ENCODE measurements at regions not wholly inside any gene's neighbourhood (a gene's known extent, or its start where the extent isn't known, plus 50 kb on each side); places are given as distances from the start of the nearest gene placed in this dataset.

DNA sequence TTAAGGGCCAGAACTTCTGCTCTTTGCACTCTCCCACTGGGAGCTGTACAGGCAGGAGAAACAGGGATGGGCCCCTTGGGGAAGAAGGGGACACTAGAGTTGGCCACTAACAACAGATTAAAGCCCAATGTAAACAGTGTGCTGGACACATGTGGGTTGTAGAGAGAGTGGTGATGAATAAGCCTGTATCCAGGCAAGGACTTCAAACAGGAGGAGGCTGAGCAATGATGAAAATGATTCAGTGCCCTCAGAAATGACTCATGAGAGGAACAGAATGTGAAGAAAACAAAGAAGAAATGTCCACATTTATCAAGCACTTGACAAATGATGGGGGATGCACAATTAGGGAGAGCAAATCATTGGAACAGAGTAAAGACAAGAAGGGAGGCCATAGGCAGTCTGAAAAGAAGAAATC, 242.3 kb downstream of the TBX18 start:
- H3K4me3 ChIP-seq, result no peak overlapping the region
- no peaks in the 10 kb centered on the region for H3K36me3 ChIP-seq
- H3K27me3 ChIP-seq, result no peaks in the 10 kb centered on the region
- H3K4me1 ChIP-seq, result peaks cover 5% of the 10 kb centered on the region; the same call in 1 of the 2 replicates
- H3K9me3 ChIP-seq (replicated peaks), result no peaks in the 10 kb centered on the region
- no peak for DNase-seq
- H3K27ac ChIP-seq, result no peak overlapping the region

DNA sequence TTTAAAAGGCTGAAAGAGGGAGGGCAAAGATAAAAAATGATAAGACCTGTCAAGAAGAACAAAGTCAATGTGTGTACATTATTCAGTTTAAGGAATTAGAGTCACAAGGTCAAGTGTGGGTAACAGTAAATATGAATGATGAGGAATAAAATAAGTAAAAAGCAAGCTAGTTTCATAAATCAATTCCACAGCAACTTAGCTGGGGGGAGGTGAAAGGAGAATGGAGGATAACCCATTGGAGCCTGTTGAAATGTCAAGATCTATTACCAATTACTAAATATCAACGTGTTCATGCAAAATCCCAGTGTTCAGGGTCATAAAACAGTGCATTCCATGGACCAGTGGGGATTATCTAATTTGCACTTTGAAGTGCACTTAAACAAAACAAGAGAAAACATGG, 242.9 kb downstream of the TBX18 start:
- Histone ChIP-seq H3K9me3 (replicated peaks) (no peaks in the 10 kb centered on the region), H3K4me1 (peaks cover 5% of the 10 kb centered on the region; the same call in 1 of the 2 replicates), H3K36me3 (no peaks in the 10 kb centered on the region), H3K4me3 (no peak overlapping the region), H3K27me3 (no peaks in the 10 kb centered on the region), H3K27ac (no peak overlapping the region)
- DNase-seq, result no peak

GRCh38 chr6:84517741-84518530, 246.5 kb downstream of the TBX18 start:
- Histone ChIP-seq H3K9me3 (replicated peaks) (no peaks in the 10 kb centered on the region), H3K4me3 (no peak overlapping the region), H3K4me1 (peaks cover 3% of the 10 kb centered on the region; the same call in 1 of the 2 replicates), H3K36me3 (no peaks in the 10 kb centered on the region), H3K27ac (no peak overlapping the region), H3K27me3 (no peaks in the 10 kb centered on the region)
- DNase-seq, result no peak

- Histone ChIP-seq H3K4me3 (no peak overlapping the region), H3K9me3 (replicated peaks) (no peaks in the 10 kb centered on the region), H3K4me1 (peaks cover 3% of the 10 kb centered on the region; the same call in 1 of the 2 replicates), H3K27me3 (no peaks in the 10 kb centered on the region), H3K36me3 (no peaks in the 10 kb centered on the region), H3K27ac (no peak overlapping the region)
- DNase-seq, result no peak
Observed at GRCh38 chr6:84516154-84516553, 248.2 kb downstream of the TBX18 start.

- H3K4me3 ChIP-seq, result no peak overlapping the region
- H3K27ac ChIP-seq, result no peak overlapping the region
- DNase-seq, result no peak
- no peaks in the 10 kb centered on the region for H3K9me3 ChIP-seq (replicated peaks)
- H3K27me3 ChIP-seq, result no peaks in the 10 kb centered on the region
- peaks cover 3% of the 10 kb centered on the region; the same call in 1 of the 2 replicates for H3K4me1 ChIP-seq
- no peaks in the 10 kb centered on the region for H3K36me3 ChIP-seq
Observed at GRCh38 chr6:84515067-84515466, 249.3 kb downstream of the TBX18 start.

DNA sequence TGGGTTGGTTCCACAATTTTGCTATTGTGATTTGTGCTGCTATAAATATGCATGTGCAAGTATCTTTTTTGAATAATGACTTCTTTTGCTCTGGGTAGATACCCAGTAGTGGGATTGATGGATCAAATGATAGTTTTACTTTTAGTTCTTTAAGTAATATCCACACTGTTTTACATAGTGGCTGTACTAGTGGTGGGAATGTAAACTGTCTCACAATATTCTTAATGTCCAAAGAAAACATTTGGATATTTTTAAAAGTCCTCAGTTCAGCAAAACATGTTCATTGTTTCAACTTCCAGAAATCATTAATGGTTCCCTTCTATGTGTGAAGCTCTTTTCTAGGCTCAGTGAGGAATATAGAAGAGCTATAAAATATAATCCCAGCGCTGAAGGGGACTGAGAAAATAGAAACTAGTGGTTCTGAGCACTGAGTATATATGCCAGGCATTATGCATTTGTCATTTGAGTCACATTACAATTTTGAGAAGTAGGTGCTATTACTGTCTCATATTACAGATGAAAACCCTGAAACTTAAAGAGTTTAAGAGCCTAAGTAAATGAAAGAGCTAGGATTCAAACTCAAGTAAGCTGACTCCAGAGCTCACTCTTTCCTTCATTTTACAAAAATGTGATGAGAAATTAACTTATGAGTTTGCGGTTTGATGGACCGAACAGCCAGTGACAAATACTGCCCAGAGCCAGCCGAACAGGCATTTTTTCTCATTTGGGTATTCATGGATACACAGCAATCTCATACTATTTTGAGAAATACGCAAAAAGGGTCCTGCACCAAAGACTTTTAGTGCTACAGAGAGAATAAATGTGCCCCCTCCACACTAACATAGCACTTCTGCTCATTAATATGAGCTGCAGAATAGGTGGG, 250.1 kb downstream of the TBX18 start:
- Histone ChIP-seq H3K9me3 (replicated peaks) (no peaks in the 10 kb centered on the region), H3K27me3 (no peaks in the 10 kb centered on the region), H3K4me3 (no peak overlapping the region), H3K36me3 (no peaks in the 10 kb centered on the region), H3K27ac (no peak overlapping the region), H3K4me1 (peaks cover 3% of the 10 kb centered on the region; the same call in 1 of the 2 replicates)
- no peak for DNase-seq

GRCh38 chr6:84512391-84512790, 252.0 kb downstream of the TBX18 start:
- Histone ChIP-seq H3K4me3 (no peak overlapping the region), H3K9me3 (replicated peaks) (no peaks in the 10 kb centered on the region), H3K4me1 (no peaks in the 10 kb centered on the region), H3K36me3 (no peaks in the 10 kb centered on the region), H3K27me3 (no peaks in the 10 kb centered on the region), H3K27ac (no peak overlapping the region)
- DNase-seq, result no peak

DNA sequence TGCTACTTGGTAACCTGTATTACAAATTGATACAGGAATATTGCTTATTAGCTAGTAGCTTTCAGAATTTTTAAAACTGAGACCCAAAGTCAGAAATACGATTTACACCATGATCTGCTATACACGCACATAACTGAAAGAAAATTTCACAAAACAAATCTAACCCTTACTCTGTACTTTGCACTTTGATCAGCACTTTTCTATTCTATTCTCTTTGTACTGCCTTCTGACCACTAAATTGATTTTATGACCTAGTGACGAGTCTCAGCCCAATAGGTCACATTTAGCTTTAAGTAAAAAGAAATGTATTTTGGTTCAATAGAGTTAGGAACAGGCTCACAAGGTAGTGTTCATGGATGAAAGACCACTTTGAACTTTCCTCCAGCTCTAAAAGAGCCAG, 252.5 kb downstream of the TBX18 start:
- DNase-seq, result no peak
- Histone ChIP-seq H3K4me3 (no peak overlapping the region), H3K27ac (no peak overlapping the region), H3K4me1 (no peaks in the 10 kb centered on the region), H3K9me3 (replicated peaks) (no peaks in the 10 kb centered on the region), H3K36me3 (no peaks in the 10 kb centered on the region), H3K27me3 (no peaks in the 10 kb centered on the region)

DNA sequence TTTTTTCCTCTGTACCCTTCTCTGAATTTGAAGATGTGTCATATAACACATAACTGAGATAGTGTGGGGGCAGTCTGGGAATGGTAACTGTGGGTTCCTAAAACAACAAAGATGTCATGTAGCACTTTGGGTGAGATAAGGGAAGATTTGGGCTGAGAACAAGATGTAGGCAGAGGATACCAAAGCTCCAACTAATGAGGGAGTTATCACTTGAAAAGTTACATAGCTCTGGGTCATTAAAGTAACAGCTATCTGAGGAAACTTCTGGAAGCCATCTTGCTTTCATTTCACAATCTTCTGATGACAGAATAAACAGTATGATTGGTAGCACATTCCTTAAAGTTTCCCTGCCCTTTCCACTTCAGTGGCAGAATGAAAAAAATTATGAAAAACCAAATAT, 255.4 kb downstream of the TBX18 start:
- DNase-seq, result no peak
- no peaks in the 10 kb centered on the region for H3K4me1 ChIP-seq
- no peaks in the 10 kb centered on the region for H3K9me3 ChIP-seq (replicated peaks)
- H3K36me3 ChIP-seq, result no peaks in the 10 kb centered on the region
- no peaks in the 10 kb centered on the region for H3K27me3 ChIP-seq
- H3K27ac ChIP-seq, result no peak overlapping the region
- no peak overlapping the region for H3K4me3 ChIP-seq

DNA sequence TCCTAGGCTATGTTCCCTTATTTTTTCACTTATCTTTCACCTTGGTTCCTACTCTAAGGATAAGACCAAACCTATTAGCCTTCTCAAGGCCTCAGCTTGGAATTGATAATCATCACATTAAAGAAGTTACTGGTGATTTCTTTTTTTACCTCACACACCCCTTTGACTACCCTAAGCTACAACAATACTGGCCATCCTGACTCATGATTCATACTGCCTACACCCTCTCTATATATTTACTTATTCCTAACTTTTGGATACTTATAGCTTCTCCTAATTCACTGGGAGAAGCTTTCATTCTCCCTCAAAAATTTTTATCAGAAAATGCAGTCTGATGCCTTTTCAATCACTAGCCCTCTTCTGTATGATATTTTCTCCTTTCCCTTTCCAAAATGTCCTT, 256.1 kb downstream of the TBX18 start:
- H3K27ac ChIP-seq, result no peak overlapping the region
- no peaks in the 10 kb centered on the region for H3K27me3 ChIP-seq
- no peak for DNase-seq
- H3K36me3 ChIP-seq, result no peaks in the 10 kb centered on the region
- H3K9me3 ChIP-seq (replicated peaks), result no peaks in the 10 kb centered on the region
- H3K4me3 ChIP-seq, result no peak overlapping the region
- H3K4me1 ChIP-seq, result no peaks in the 10 kb centered on the region

DNA sequence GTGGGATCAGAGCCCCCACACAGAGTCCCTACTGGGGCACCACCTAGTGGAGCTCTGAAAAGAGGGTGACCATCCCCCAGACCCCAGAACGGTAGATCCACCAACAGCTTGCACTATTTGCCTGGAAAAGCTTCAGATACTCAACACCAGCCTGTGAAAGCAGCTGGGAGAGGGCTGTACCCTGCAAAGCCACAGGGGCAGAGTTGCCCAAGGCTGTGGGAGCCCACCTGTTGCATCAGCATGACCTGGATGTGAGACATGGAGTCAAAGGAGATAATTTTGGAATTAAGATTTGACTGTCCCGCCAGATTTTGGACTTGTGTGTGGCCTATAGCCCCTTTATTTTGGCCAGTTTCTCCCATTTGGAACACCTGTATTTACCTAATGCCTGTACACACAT, 260.4 kb downstream of the TBX18 start:
- H3K27me3 ChIP-seq, result no peaks in the 10 kb centered on the region
- H3K36me3 ChIP-seq, result no peaks in the 10 kb centered on the region
- H3K4me1 ChIP-seq, result no peaks in the 10 kb centered on the region
- no peak overlapping the region for H3K4me3 ChIP-seq
- DNase-seq, result no peak
- no peaks in the 10 kb centered on the region for H3K9me3 ChIP-seq (replicated peaks)
- H3K27ac ChIP-seq, result no peak overlapping the region

- no peaks in the 10 kb centered on the region for H3K4me1 ChIP-seq
- H3K27ac ChIP-seq, result no peak overlapping the region
- H3K27me3 ChIP-seq, result no peaks in the 10 kb centered on the region
- DNase-seq, result no peak
- no peak overlapping the region for H3K4me3 ChIP-seq
- no peaks in the 10 kb centered on the region for H3K36me3 ChIP-seq
- no peaks in the 10 kb centered on the region for H3K9me3 ChIP-seq (replicated peaks)
Observed at GRCh38 chr6:84501315-84501714, 263.1 kb downstream of the TBX18 start.

DNA sequence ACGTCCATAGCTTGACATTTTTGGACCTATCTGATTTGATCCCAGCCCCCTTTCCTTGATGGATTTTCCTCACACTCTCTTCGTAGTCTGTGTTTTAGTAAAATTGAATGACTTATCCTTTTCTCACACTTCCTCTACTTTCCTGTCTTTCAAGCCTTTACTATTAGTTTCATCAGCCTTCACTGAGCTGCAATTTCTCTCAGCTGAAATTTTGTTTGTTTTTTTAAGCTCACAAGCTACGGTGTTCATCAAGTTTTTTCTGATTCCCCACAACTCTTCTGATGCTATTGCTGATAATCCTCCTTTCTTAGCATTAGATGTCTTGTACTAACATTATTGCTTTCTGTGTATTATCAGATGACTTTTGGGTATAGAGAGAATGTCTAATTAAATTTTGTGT, 263.7 kb downstream of the TBX18 start:
- Histone ChIP-seq H3K36me3 (no peaks in the 10 kb centered on the region), H3K4me1 (no peaks in the 10 kb centered on the region), H3K9me3 (replicated peaks) (no peaks in the 10 kb centered on the region), H3K4me3 (no peak overlapping the region), H3K27ac (no peak overlapping the region), H3K27me3 (no peaks in the 10 kb centered on the region)
- DNase-seq, result no peak

- Histone ChIP-seq H3K27me3 (no peaks in the 10 kb centered on the region), H3K27ac (no peak overlapping the region), H3K36me3 (no peaks in the 10 kb centered on the region), H3K4me3 (no peak overlapping the region), H3K4me1 (no peaks in the 10 kb centered on the region), H3K9me3 (replicated peaks) (no peaks in the 10 kb centered on the region)
- no peak for DNase-seq
Observed at GRCh38 chr6:84498905-84499304, 265.5 kb downstream of the TBX18 start.
